HPDE6-E6E7 (cell line): ENCODE measurements at regions not wholly inside any gene's neighbourhood (a gene's known extent, or its start where the extent isn't known, plus 50 kb on each side); places are given as distances from the start of the nearest gene placed in this dataset.
A peak's percentile ranks its signal among the peaks of the same experiment; 100 is the strongest.

Experiments
- DNase-seq: peaks from one replicate; pipeline ENCODE4 v3.0.0; 2011; ENCODE audit warnings: missing footprints; ENCODE audit errors: extremely low spot score

DNA sequence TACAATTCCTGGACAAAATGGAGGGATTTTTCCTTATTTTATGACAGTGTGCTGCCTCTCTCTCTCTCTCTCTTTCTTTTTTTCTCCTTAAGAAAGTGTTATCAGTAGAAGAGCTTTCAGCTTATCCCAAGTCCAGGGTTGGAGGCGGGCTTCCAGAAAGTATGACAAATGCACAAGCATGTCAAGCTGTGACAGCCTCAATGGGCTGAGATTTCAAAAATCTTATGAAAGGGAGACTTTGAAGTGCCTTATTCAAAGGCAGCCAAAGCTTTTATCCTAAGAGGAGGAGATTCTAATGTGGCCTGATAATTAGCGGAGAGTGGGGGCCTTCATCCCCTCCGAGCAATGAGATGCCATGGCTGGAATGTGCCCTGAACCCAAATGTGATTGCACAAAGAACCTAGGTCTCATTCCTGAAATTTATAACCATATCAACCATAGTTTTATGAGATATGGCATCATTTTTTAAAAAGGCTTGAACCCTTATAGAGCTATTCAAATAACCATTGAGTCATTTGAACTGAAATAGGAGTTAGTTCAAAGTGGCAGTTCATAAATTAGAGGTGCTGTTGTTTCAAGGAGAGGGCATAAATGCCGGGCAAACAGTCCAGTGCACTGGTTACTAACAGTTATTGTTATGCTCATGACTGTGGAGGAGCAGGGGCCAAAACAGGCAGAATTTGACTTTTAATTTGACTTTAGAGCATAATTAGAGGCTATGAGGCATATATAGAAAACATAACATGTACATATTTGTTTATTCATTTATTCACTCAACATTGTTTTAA, 261.6 kb upstream of the THRB start:
- no peak for DNase-seq

DNA sequence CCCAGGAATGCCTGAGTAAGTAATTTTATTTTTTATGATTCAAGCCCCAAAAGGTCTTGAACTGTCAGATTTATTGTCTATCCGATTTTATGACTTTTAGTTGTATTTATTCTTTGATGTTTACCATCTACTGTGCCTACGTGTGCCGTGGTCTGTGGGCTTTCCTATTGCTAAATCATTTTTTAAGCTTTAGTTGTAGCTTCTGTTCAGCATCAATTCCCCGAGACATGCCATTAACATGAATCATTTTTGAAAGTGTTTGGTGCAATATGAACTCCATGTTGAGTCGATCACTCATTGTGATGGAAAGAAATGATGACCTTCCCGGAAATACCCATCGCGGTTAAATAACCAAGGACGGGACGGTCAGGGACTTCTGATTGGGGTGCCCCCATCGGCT, 268.7 kb upstream of the THRB start:
- no peak for DNase-seq

DNA sequence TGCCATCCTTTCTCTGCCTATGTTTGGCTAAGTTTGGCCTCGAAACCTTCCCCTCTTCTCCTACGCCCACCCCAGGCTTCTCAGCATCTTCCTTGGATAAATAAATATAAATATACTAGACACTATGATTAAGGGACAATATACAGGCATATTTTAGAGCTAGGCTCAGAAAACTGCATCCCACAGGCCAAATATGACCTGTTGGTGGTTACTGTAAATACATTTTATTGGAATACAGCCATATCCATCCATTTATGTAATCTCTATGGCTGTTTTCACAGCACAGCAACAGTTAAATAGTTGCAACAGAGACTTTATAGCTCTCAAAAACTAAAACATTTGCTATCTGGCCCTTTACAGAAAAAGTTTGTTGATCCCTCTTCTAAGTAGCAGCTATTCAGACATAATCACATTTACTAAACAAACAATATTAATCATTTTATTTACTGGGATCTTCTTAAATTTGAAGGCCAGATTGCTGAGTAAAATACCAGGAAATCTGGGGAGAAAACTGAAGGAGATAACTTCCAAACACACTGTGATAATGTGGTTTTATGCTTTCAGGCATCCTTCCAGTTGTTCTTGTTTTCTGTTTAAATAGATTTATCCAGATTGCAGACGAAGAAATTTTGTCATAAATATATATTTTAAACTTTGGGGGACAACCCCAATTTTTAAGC, 269.7 kb upstream of the THRB start:
- DNase-seq = no peak

DNA sequence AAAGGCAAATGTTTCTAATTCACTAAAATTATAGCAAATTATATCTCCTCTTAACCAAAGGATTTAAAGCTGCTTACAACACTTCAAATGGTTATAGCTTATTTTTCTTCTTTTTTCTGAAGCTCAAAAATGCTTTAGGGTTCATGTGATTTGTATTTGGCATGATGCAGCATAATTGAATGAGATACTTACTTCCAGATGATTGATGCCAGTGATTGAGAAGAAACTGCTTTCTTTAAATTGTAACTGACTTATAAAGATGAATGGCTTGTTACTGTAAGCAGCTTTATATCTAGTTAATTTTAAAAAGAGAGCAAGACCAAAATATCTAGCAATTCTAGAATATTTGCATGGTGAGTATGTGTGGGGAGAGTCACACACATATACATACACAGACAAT, 270.7 kb upstream of the THRB start:
- DNase-seq = no peak

DNA sequence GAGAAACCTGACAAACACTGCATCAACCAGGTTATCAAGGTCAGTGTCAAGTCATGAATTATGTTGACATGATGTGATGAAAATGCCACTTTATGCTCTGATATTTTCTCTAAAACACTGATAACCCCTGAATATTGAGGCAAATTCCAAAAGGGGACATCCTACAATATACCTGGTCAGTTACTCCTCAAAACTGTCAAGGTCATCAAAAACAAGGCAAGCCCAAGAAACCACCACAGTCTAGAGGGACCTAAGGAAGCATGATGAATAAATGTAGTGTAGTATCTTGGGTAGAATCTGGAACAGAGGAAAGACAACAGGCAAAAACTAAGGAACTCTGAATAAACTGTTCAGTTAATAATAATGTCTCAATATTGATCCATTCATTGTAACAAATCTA, 275.3 kb upstream of the THRB start:
- DNase-seq = no peak

DNA sequence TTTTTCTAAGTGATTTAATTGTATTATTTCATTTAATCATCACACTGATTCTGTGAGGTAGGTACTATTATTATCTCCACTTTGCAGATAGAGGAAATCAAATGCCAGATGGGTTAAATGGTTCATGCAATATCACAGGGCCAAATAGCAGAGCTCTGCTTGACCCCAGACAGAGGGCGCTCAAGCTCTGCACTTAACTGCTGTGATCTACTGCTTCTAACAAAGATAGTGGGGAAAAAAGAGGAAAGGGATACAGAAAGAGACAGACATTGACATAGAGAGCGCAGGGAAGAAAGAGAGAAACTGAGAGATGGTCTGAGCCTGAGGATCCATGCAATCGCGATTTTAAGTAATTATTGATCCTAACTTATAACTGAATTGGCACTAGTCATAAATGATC, 279.1 kb upstream of the THRB start:
- DNase-seq = peak; percentile 10

DNA sequence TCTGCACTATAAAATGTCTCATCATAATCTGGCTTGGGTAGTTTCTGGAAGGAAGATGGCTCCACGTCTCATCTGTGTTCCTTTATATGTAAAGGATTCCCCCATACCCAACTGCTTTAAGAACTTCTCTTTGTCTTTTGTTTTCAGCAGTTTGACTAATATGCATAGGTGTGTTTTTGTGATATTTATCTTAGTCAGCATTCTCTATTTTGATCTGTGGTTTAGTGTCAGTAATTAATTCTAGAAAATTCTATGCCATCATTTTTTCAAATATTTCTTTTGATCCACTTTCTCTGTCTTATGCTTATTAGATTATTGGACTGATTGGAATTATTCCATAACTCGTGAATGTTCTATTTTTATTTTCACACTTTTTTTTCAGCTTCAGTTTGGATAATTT, 286.3 kb upstream of the THRB start:
- no peak for DNase-seq

DNA sequence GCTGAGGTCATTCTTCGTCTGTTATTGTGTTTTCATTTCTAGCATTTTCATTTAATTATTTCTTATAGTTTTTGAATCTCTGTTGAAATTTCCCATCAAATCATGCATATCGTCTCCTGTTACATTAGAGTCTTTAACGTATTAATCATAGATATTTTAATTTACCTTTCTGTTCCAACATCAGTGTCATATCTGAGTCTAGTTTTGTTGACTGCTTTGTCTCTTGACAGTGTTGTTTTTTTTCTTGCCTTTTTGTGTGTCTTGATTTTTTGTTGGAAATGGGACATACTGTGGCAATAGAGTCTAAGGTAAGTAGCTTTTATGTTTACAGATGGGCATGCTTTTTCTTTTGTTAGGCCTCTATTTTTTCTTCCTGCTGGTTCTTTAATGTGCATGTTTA, 286.8 kb upstream of the THRB start:
- no peak for DNase-seq

DNA sequence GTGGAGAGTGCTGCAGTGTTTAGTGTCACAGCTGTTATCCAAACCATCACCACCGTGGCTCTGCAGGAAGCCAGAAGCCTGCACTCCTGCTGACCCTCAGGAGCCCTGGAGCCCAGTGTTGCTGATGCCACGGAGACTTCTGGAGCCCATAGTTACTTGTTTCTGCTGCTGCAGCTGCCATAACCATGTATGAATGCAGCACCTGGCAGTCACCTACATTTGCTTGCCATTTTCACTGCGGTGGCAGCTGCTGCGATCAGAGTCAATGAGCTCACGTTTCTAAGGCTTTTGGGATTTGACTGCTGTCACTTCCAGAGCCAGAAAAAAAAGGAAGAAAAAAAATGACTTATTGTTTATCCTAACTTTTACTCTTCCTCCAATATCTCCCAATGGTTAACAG, 299.2 kb upstream of the THRB start:
- DNase-seq = no peak

DNA sequence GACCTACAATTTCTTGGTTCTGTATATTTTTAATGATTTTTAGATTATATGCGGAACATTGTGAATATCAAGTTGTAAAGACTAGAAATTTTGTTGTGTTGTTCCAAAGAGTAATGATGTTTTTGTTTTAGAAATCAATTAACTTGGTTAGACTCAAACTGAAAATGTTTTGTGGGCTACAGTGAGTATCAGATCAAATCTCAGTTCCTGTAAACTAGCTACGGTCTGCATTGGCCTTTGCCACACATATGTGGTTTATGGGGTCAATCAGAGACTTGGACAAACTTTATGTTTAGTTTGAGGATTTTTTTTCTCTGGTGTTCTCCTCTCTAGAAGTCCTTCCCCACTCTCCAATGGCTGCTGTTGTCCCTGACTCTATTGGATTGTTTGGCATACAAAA, 308.0 kb upstream of the THRB start:
- DNase-seq = no peak

DNA sequence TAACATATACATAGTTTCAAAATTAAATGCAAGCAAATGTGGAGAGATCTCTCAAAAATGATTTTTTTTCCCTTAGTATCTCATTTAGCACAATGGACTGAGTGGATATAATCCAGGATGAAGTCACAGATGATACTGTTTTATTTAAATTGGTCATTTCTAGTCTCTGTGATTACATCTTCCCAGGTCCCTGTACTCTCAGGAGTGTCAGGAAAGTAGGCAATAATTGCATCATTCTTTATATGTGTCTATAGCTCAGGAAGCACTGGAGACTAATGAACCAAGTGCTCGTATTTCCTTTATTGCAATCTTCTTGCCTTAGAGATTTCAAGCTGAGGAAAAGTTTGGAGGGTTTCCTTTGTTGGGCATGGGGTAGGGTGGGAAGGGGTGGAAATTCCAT, 309.4 kb upstream of the THRB start:
- DNase-seq = no peak

DNA sequence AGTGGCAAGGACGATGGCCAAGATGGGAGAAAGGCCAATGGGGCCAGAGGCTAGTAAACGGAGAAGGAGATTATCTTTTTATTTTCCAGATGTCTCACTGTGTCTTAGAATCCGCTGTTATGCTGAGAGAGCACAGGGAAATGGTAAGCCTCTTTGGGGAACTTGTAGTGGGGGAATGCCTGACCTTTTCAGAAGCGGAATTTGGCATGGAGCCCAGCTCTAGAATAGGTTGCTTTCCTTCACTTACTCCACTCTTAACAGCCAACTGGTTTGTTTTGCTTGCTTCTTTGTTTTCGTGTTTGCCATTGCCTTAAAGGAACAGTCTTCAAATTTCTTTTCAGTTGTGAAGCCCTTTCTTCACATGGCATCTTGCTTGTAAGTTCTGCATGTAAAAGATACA, 316.2 kb upstream of the THRB start:
- DNase-seq = no peak

DNA sequence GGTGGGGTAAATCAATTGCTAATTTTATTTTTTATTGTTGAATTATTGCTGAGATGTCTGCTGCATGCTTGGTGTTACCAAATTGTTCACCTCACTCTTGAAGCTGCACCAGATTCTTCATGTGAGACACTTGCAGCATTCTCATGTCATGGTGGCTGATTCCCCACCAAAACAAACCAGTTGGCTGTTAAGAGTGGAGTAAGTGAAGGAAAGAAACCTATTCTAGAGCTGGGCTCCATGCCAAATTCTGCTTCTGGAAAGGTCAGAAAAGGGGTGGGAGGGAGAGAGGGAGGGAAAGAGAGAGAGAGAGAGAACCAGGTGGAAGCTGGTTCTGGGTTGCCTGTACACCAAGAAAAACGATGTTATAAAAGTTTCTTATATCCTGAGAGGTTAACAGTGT, 317.5 kb upstream of the THRB start:
- no peak for DNase-seq

DNA sequence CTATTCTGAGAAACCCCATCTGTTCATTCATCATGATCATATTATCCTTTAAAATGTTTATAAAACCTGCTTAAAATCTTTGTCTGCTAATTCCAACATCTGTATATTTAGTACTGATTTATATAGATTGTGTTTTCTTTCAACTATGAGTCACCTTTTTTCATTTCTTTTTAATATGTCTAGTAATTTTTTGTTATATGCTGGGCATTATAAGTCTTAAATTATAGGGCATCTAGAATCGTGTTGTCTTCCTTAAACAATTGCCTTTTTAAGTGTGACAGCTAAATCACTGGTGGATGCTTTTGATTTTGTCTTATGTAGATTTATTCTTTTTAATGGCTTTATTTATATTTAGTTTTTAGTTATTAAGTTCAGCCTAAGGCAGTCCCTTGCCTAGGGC, 323.4 kb upstream of the THRB start:
- DNase-seq = no peak

DNA sequence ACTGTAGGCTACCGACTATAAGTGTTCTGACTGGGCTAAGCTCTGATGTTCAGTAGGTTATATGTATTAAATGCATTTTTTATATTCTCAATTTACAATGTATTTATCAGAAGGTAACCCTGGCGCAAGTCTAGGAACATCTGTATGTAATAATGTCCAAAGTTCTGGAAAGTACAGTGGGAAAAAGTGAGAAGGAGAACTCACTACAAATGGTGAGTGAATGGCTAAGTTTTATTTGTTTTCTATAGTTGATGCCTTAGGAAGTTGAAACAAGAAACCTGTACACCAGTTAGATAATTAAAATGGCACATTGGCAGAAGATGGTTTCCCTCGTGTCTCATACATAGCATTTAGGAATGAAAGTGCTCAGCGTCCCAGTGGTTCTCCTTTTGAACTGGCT, 333.4 kb upstream of the THRB start:
- no peak for DNase-seq

DNA sequence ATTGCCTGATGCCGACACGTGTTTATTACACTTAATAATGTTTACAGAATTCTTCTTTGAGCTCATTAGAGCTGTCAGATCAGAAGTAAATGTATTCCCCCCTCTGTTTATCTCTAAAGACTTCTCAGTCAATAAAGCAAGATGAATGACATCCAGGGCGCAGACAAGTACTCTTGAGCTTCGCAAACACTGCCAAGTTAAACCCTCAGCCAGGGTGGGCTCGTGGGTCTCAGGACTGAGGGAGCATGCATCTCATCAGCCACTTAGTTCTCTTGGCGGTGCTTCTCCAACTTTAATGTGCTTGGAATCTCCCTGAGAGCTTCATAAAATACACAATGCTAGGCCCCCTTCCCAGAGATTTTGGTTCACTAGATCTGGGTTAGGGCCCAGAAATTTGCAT, 333.9 kb upstream of the THRB start:
- DNase-seq = no peak

DNA sequence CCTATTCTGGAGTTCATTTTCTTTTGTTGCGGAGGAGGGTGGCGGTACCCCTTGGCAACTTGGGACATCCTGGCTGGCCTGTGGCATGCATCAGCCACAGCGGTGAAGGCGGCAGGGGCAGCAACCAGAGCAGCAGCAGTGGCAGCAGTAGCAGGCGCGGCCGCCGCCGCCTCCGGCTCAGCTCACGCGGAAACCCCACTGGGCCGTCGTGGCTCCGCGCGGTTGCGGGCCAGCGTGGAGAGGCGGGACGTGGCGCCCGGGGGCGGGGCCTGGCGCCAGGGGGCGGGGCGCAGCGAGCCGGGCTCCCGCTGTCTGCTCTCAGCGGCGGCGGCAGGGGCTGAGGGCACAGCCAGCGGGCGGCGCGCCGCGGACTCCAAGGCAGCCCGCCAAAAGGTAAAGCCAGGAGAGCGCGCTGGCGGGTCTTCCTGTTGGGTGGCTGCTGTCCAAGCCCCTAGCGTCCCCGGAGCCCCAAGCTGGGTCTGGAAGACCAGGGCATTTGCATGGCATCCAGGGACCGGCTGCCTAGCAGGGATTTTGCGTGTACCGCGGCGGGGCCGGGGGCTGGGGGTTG, 334.4 kb upstream of the THRB start:
- no peak for DNase-seq

DNA sequence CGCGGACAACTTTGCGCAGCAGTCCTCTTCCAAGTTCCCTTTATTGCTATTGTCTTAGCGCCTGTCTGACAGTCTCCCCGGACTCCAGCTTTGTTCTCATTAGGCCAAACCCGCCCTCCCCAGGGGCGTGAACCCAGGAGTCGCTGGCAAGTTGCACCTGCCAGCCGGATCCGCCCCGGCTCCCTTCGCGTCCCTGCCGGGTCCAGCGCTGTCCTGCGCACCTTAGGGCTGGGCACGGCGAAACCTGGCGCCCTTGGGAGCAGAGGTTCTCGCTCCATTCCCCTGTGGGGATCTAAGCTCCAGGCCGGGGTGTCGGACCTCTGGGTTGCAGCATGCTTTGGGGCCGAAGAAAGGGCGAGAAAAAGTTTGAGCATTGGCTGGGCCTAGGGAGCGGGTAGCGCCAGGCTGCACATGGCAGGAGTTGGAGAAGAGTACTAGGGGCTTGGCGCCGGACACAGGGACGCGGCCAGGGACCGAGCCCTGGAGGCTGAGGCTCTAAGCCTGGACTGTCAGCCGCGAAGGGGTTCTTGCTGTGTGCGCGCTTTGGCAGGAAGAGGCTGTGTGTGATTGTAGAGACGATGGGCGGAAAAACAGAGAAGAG, 335.1 kb upstream of the THRB start:
- no peak for DNase-seq

DNA sequence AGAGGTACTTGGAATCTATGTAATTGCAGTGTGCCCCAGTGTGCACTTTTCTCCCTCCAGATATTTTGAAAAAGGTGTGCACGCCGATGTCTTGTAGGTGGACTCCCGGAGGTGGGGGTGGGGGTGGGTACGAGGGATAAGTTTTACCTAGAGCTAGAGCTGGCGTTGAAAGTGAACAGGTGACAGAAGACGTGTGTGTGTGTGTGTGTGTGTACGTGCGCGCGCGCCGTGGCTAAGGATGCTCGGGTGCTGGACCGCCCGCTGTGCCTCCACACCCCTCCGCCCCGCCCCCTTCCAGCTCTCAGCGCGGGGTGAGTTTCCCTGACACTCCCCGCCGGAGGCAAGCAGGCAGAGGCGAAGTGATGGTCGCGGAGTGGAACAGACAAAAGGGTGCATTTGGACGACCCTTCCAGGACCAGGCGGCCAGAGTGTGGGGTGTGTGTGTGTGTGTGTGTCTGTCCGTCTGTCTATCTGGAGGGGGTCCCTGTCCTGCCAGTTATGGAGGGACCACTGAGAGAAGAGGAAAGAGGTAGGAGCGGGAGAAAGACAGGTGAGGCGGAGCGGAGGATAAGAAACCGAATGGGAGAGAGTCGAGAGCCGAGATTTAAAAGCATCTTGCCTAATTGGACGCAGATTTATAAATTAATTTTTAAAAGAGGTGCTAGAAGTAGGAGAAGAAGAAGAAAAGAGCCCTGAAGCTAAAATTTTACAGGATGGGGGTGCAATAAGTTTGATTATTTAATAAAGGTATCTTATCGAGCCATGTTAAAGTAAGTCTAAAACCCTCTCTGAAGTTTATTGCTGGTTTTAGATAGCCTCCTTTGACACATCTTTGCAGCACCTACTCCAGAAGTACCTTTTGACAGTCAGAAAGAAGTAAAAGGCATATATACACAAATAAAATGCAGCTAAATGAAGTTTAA, 335.8 kb upstream of the THRB start:
- DNase-seq = no peak

DNA sequence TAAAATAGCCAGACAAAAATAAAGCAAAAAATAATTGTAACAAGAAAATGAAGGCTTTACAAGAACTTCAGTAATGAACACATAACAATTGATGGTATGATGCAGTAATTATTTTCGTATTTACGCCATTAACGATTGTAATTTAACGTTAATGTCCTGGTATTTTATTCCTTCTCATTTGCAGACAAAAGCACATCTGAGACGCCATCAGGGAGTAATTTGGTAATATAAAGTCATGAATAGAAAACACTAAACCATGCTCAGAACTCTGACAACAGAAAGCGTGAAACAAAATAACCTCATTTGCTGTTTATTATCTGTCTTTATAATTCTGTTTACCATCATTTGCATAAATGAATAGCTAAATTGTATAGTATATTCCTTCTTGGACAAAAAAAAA, 336.6 kb upstream of the THRB start:
- DNase-seq = no peak

DNA sequence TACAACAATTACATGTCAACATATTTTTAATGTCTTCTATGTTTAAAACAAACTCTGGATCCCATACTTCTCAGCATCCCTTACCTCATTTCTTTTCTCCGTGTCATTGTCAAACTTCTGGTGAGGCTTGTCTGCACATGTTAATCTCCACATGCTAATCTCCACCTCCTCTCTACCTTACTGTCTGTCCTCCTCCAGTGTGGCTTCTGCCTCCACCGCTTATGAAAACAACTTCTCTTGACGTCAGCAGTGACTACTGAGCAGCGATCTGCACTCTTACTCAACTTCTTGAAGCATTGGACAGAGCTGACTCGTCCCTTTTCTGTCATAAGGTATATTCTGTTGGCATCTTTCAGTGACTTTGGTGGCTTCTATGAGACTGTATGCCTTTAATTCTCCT, 338.2 kb upstream of the THRB start:
- no peak for DNase-seq

DNA sequence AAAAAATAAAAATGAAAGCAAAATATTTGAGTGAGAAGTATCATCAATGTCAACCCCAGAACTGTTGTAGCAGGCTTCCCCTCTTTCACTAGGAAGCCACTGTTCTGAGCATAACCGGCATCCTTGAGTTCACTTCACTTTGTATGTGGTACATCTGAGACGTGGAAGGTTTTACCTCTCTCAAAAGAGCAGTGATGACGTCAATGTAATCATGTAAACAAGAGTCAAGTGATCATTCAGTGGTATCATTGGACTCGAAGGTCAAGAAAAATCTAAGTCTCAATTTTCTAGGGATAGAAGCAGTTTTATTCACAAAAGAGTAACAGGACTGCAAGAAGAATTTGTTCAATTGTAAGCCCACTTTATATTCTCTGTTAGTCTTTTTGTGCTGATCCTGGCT, 339.8 kb upstream of the THRB start:
- no peak for DNase-seq
